HepG2 (cell line): ENCODE measurements at regions not wholly inside any gene's neighbourhood (a gene's known extent, or its start where the extent isn't known, plus 50 kb on each side); places are given as distances from the start of the nearest gene placed in this dataset.

ENCODE experiments used
- ATAC-seq: fragments of 200-7000 bp; cut with Tn5 transposase; 3 replicates; pipeline ENCODE4 v1.9.1; 2020; ENCODE audit warnings: mild to moderate bottlenecking, moderate library complexity
- BruUV-seq: library from RNA; stranded (reverse); fragments of 400-500 nt; replicated peaks from 2 replicates; lab custom pipeline; 2021; lab: Mats Ljungman, UMichigan
- CTCF ChIA-PET: fragments of 300-600 bp; formaldehyde crosslinking; extraction: SDS; loops from one replicate; lab custom pipeline; 2021; ENCODE audit warnings: low total read pairs, inconsistent platforms, low intra/inter-chr PET ratio; lab: Yijun Ruan, JAX
- POLR2A ChIA-PET: fragments of 350-600 bp; sonication (Branson Sonifier 250); formaldehyde crosslinking; loops from one replicate; lab custom pipeline; 2020; ENCODE audit warnings: antibody characterized with exemption, inconsistent platforms; lab: Yijun Ruan, JAX
- DNase-seq: peaks from one replicate; pipeline ENCODE4 v3.0.0-alpha.2; 2015; ENCODE audit warnings: low spot score
- FAIRE-seq: peaks from 3 replicates; lab custom pipeline; 2011; peaks lifted over from hg19 to GRCh38; lab: Jason Lieb, UNC
- H2AFZ ChIP-seq: one replicate; pipeline ENCODE4 v1.6.1; 2011; ENCODE audit warnings: low read length, inconsistent platforms
- H3K27ac ChIP-seq: fragments of 300-600 bp; 3 replicates; pipeline ENCODE4 v1.8.0; 2011; ENCODE audit warnings: mixed run types, mild to moderate bottlenecking, mixed read lengths, low read length, inconsistent platforms; ENCODE audit not compliant: insufficient read depth; ENCODE audit errors: extremely low read length
- H3K27me3 ChIP-seq, 2 experiments: fragments of 200-600 bp in 1 of 2; 2 replicates in 1 of 2; 3 replicates in 1 of 2; pipeline versions ENCODE4 v1.6.0 to v1.8.0; 2011; ENCODE audit warnings: low read length in 2 of 2, mild to moderate bottlenecking in 2 of 2, moderate library complexity in 2 of 2, inconsistent platforms in 1 of 2; ENCODE audit not compliant: insufficient read depth in 2 of 2, control insufficient read depth in 1 of 2
- H3K36me3 ChIP-seq, 2 experiments: fragments of 200-600 bp in 1 of 2; replicated peaks in 1 of 2; 2 replicates in 1 of 2; 3 replicates in 1 of 2; pipeline versions ENCODE4 v1.5.1 to v1.8.0; 2011; ENCODE audit warnings: low read length in 2 of 2, inconsistent platforms in 1 of 2; ENCODE audit not compliant: insufficient read depth in 2 of 2, control insufficient read depth in 1 of 2
- H3K4me1 ChIP-seq: 2 replicates; pipeline ENCODE4 v1.5.1; 2012; ENCODE audit warnings: low read length, inconsistent platforms; ENCODE audit not compliant: insufficient read depth
- H3K4me2 ChIP-seq: 2 replicates; pipeline ENCODE4 v1.6.0; 2011; ENCODE audit warnings: low read depth, low read length, inconsistent platforms
- H3K4me3 ChIP-seq, 3 experiments: fragments of 200-600 bp in 1 of 3; sonication (generic), shearing (Covaris generic) in 1 of 3; replicated peaks in 1 of 3; 2 replicates each; pipeline ENCODE4 v1.5.1; 2011 to 2016; ENCODE audit warnings: low read length in 3 of 3, inconsistent platforms in 2 of 3, low read depth in 2 of 3, mild to moderate bottlenecking in 2 of 3, control low read depth in 1 of 3, mixed read lengths in 1 of 3; ENCODE audit not compliant: insufficient read depth in 1 of 3
- H3K79me2 ChIP-seq: one replicate; pipeline ENCODE4 v1.6.1; 2011; ENCODE audit warnings: low read length, inconsistent platforms; ENCODE audit not compliant: insufficient read depth
- H3K9ac ChIP-seq: 2 replicates; pipeline ENCODE4 v1.6.0; 2011; ENCODE audit warnings: mild to moderate bottlenecking, low read depth, low read length, inconsistent platforms; ENCODE audit not compliant: insufficient read depth
- H3K9me3 ChIP-seq: 2 replicates; pipeline ENCODE4 v1.5.1; 2012; ENCODE audit warnings: mild to moderate bottlenecking, low read length
- H4K20me1 ChIP-seq: 2 replicates; pipeline ENCODE4 v1.6.0; 2011; ENCODE audit warnings: inconsistent platforms, mild to moderate bottlenecking, low read length, moderate library complexity; ENCODE audit not compliant: insufficient read depth
- ARID5B ChIP-seq: IDR thresholded peaks from 2 replicates; pipeline ENCODE4 v1.4.0; 2020; ENCODE audit warnings: mild to moderate bottlenecking, missing genetic modification reagents
- TIGD3 ChIP-seq: sonication (generic); formaldehyde crosslinking; IDR thresholded peaks from 2 replicates; pipeline ENCODE4 v1.5.1; 2020; ENCODE audit warnings: mild to moderate bottlenecking, missing genetic modification reagents, borderline replicate concordance
- YEATS4 ChIP-seq: sonication (generic); formaldehyde crosslinking; IDR thresholded peaks from 2 replicates; pipeline ENCODE4 v1.4.0; 2020; ENCODE audit warnings: missing genetic modification reagents, borderline replicate concordance
- ZNF282 ChIP-seq: fragments of 450-650 bp; IDR thresholded peaks from 2 replicates; pipeline ENCODE4 v1.6.1; 2018; ENCODE audit not compliant: partially characterized antibody
- ZNF503 ChIP-seq: sonication (generic); formaldehyde crosslinking; IDR thresholded peaks from 2 replicates; pipeline ENCODE4 v1.4.0; 2020; ENCODE audit warnings: missing genetic modification reagents
- WGBS: methylation state at CpG from one replicate; pipeline ENCODE4 v1.1.6; 2017; ENCODE audit warnings: low lambda C conversion rate; 5-methylcytosine and 5-hydroxymethylcytosine counted together
- in situ Hi-C: cut with HindIII; loops from 2 replicates; pipeline ENCODE4 v1.10.0; 2017; ENCODE audit warnings: low pct_unique_long_range_greater_than_20kb; ENCODE audit not compliant: extremely low pct_ligation_motif_present
- intact Hi-C: fragments of 100-400 bp; cut with micrococcal nuclease; formaldehyde crosslinking; loops from one replicate; pipeline ENCODE4 v1.10.0; 2022; ENCODE audit not compliant: unreplicated experiment
- TF ChIP-seq, protein P1 (sequence below): sonication (generic); formaldehyde crosslinking; IDR thresholded peaks from 2 replicates; pipeline ENCODE4 v1.9.0; 2022; ENCODE audit warnings: low read depth, missing genetic modification reagents

DNA sequence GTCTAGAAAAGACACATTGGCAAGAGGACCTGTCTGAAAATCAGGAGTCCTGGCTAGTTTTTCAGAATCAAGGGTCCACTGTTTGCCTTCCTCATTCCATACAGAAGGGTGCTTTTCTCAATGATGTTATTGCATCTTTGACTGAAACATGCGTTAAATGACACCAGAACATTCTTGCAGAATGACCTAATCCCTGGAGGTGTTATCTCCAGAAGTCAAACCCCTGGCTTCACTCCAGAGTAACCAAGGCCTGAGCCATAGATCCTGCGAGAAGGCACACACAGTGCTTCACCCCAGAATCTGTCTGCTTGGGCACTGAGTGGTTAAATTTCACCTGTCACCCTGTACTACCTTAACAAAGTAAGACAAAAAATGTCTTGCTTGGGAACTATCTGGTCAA, 1055.2 kb upstream of the FANCL start:
- CTCF ChIA-PET: no interaction called here
- POLR2A ChIA-PET: no interaction called here
- Histone ChIP-seq H3K27ac (no peak overlapping the region), H3K36me3 (no peaks in the 10 kb centered on the region), H3K9me3 (no peaks in the 10 kb centered on the region), H4K20me1 (no peaks in the 10 kb centered on the region), H3K4me3 (no peak overlapping the region), H3K79me2 (no peaks in the 10 kb centered on the region), H3K9ac (no peak overlapping the region), H2AFZ (no peak overlapping the region), H3K4me2 (no peak overlapping the region), H3K27me3 (no peaks in the 10 kb centered on the region), H3K4me1 (no peaks in the 10 kb centered on the region)
- in situ Hi-C loops (loop anchor here (10.0 kb wide), 1 partner anchor 1289 kb away; no protein-coding TSS in a partner anchor), intact Hi-C loops (no loop called here)
- 3% methylated on average over 2 of the region's 2 CpGs for WGBS
- FAIRE-seq (no peak), ATAC-seq (no peak; the same call in 2 of the 3 replicates), DNase-seq (peak; percentile 10)
- BruUV-seq: no TSS peak
- TF ChIP-seq ARID5B (CRISPR knock-in tag): no peak
- no peak for TF ChIP-seq ZNF503
- TF ChIP-seq YEATS4 (CRISPR knock-in tag): no peak
- TF ChIP-seq TIGD3 (CRISPR knock-in tag): no peak
- no peak for TF ChIP-seq ZNF282
- TF ChIP-seq, protein P1, sequence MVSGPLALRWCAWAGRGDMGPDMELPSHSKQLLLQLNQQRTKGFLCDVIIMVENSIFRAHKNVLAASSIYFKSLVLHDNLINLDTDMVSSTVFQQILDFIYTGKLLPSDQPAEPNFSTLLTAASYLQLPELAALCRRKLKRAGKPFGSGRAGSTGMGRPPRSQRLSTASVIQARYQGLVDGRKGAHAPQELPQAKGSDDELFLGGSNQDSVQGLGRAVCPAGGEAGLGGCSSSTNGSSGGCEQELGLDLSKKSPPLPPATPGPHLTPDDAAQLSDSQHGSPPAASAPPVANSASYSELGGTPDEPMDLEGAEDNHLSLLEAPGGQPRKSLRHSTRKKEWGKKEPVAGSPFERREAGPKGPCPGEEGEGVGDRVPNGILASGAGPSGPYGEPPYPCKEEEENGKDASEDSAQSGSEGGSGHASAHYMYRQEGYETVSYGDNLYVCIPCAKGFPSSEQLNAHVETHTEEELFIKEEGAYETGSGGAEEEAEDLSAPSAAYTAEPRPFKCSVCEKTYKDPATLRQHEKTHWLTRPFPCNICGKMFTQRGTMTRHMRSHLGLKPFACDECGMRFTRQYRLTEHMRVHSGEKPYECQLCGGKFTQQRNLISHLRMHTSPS (CRISPR knock-in tag): no peak
